A549 (cell line): ENCODE measurements at regions not wholly inside any gene's neighbourhood (a gene's known extent, or its start where the extent isn't known, plus 50 kb on each side); places are given as distances from the start of the nearest gene placed in this dataset.

Experiments used
- ATAC-seq, 2 experiments: fragments of 200-7000 bp in 1 of 2; fragments of >200 bp in 1 of 2; cut with Nextera tagmentation in 1 of 2; cut with Tn5 transposase in 1 of 2; 3 replicates each; pipeline versions ENCODE4 v1.8.0 to v1.9.1; 2018 to 2020; ENCODE audit warnings: mild to moderate bottlenecking in 1 of 2, moderate library complexity in 1 of 2
- CTCF ChIA-PET: fragments of 300-600 bp; sonication (Branson Sonifier 250); formaldehyde crosslinking; extraction: SDS; loops from one replicate; lab custom pipeline; 2021; ENCODE audit warnings: antibody characterized with exemption, inconsistent platforms; lab: Yijun Ruan, JAX
- POLR2A ChIA-PET: fragments of 350-600 bp; formaldehyde crosslinking; extraction: SDS; loops from one replicate; lab custom pipeline; 2021; ENCODE audit warnings: antibody characterized with exemption, inconsistent platforms; lab: Yijun Ruan, JAX
- DNase-seq, 2 experiments: peaks; one replicate each; pipeline versions ENCODE4 v3.0.0 to v3.0.0-alpha.2; 2011 to 2016; ENCODE audit warnings: low read depth in 1 of 2, low spot score in 1 of 2
- FAIRE-seq: peaks from 2 replicates; lab custom pipeline; 2011; peaks lifted over from hg19 to GRCh38; lab: Jason Lieb, UNC
- H3K27ac ChIP-seq, 2 experiments: fragments of >200 bp; sonication (Bioruptor Twin); formaldehyde crosslinking; 3 replicates each; pipeline ENCODE4 v1.5.1; 2016 to 2017
- H3K4me1 ChIP-seq: fragments of >200 bp; sonication (Bioruptor Twin); formaldehyde crosslinking; 3 replicates; pipeline ENCODE4 v1.6.1; 2016
- H3K4me2 ChIP-seq: fragments of >200 bp; sonication (Bioruptor Twin); formaldehyde crosslinking; 3 replicates; pipeline ENCODE4 v1.6.1; 2016
- H3K4me3 ChIP-seq: fragments of >200 bp; sonication (Bioruptor Twin); formaldehyde crosslinking; 3 replicates; pipeline ENCODE4 v1.5.1; 2016
- H3K9me3 ChIP-seq: fragments of >200 bp; sonication (Bioruptor Twin); formaldehyde crosslinking; 3 replicates; pipeline ENCODE4 v1.6.1; 2016
- ATOH8 ChIP-seq: fragments of 250-450 bp; sonication (Bioruptor Pico); IDR thresholded peaks from 2 replicates; pipeline ENCODE4 v1.5.0; 2020; ENCODE audit warnings: low read depth, mild to moderate bottlenecking, moderate library complexity
- CBX8 ChIP-seq: fragments of 200-600 bp; sonication (generic); IDR thresholded peaks from 2 replicates; pipeline ENCODE4 v1.6.1; 2016
- CEBPB ChIP-seq, 2 experiments: fragments of >200 bp in 1 of 2; sonication (Bioruptor Twin) in 1 of 2; formaldehyde crosslinking in 1 of 2; IDR thresholded peaks; 2 replicates each; pipeline ENCODE4 v1.6.1; 2012 to 2016
- CHD2 ChIP-seq: fragments of 150-350 bp; IDR thresholded peaks from 2 replicates; pipeline ENCODE4 v1.6.1; 2014; ENCODE audit warnings: low read length; ENCODE audit not compliant: partially characterized antibody
- ELK1 ChIP-seq: fragments of 150-350 bp; IDR thresholded peaks from 2 replicates; pipeline ENCODE4 v1.6.1; 2014; ENCODE audit warnings: low read depth, mild to moderate bottlenecking, low read length
- EP300 ChIP-seq, 2 experiments: fragments of >200 bp; sonication (Bioruptor Twin); formaldehyde crosslinking; IDR thresholded peaks; 2 replicates in 1 of 2; 3 replicates in 1 of 2; pipeline ENCODE4 v1.6.1; 2016 to 2017
- ESRRA ChIP-seq: fragments of 150-350 bp; IDR thresholded peaks from 2 replicates; pipeline ENCODE4 v1.6.1; 2014; ENCODE audit warnings: mild to moderate bottlenecking, low read length, borderline replicate concordance
- FOSB ChIP-seq: fragments of 250-450 bp; sonication (Bioruptor Pico); IDR thresholded peaks from 2 replicates; pipeline ENCODE4 v1.5.0; 2020; ENCODE audit warnings: mild to moderate bottlenecking, moderate library complexity
- FOSL2 ChIP-seq, 2 experiments: fragments of 450-650 bp in 1 of 2; fragments of >200 bp in 1 of 2; sonication (Bioruptor Twin) in 1 of 2; formaldehyde crosslinking; IDR thresholded peaks; 2 replicates each; pipeline versions ENCODE4 v1.5.0 to v1.6.1; 2016 to 2020; ENCODE audit warnings: mild to moderate bottlenecking in 1 of 2, moderate library complexity in 1 of 2
- HDAC2 ChIP-seq: fragments of 200-600 bp; sonication (generic); IDR thresholded peaks from 2 replicates; pipeline ENCODE4 v1.6.1; 2016
- HES2 ChIP-seq: fragments of >200 bp; sonication (Bioruptor Twin); formaldehyde crosslinking; IDR thresholded peaks from 2 replicates; pipeline ENCODE4 v1.6.1; 2016
- HOXA7 ChIP-seq: fragments of 250-450 bp; sonication (Bioruptor Pico); IDR thresholded peaks from 2 replicates; pipeline ENCODE4 v1.5.0; 2020; ENCODE audit warnings: mild to moderate bottlenecking, moderate library complexity
- KDM5A ChIP-seq: fragments of 200-600 bp; sonication (generic); IDR thresholded peaks from 2 replicates; pipeline ENCODE4 v1.6.1; 2016; ENCODE audit warnings: antibody characterized with exemption, mild to moderate bottlenecking
- MAX ChIP-seq: IDR thresholded peaks from 2 replicates; pipeline ENCODE4 v1.6.1; 2012
- MYC ChIP-seq: IDR thresholded peaks from 2 replicates; pipeline ENCODE4 v1.6.1; 2012; ENCODE audit warnings: mild to moderate bottlenecking, inconsistent platforms, low read length, improper control_type of control experiment, borderline replicate concordance
- NFE2L2 ChIP-seq: fragments of 150-350 bp; conservative IDR thresholded peaks from 2 replicates; pipeline ENCODE4 v1.6.1; 2014; ENCODE audit warnings: low read length
- NR3C1 ChIP-seq: fragments of >200 bp; sonication (Bioruptor Twin); formaldehyde crosslinking; IDR thresholded peaks from 3 replicates; pipeline ENCODE4 v1.6.1; 2017
- PBX3 ChIP-seq: IDR thresholded peaks from 2 replicates; pipeline ENCODE4 v1.6.1; 2012
- PHF8 ChIP-seq: fragments of 200-600 bp; sonication (generic); IDR thresholded peaks from 2 replicates; pipeline ENCODE4 v1.6.1; 2016; ENCODE audit warnings: low read depth, mild to moderate bottlenecking, antibody characterized with exemption, moderate library complexity, borderline replicate concordance
- POLR2A ChIP-seq: IDR thresholded peaks from 2 replicates; pipeline ENCODE4 v1.6.1; 2012; ENCODE audit warnings: mild to moderate bottlenecking, low read length
- POLR2AphosphoS2 ChIP-seq: conservative IDR thresholded peaks from 2 replicates; pipeline ENCODE4 v1.6.1; 2012; ENCODE audit warnings: low read length, improper control_type of control experiment, inconsistent platforms
- RARB ChIP-seq: fragments of 250-450 bp; sonication (Bioruptor Pico); IDR thresholded peaks from 2 replicates; pipeline ENCODE4 v1.8.0; 2021; ENCODE audit warnings: mild to moderate bottlenecking, moderate library complexity
- RCOR1 ChIP-seq: fragments of 150-350 bp; IDR thresholded peaks from 2 replicates; pipeline ENCODE4 v1.6.1; 2014; ENCODE audit warnings: antibody characterized with exemption, low read length, low read depth
- REST ChIP-seq: fragments of 200-600 bp; sonication (generic); IDR thresholded peaks from 2 replicates; pipeline ENCODE4 v1.6.1; 2016; ENCODE audit warnings: antibody characterized with exemption, mild to moderate bottlenecking, moderate library complexity
- TFCP2L1 ChIP-seq: fragments of 250-450 bp; sonication (Bioruptor Pico); IDR thresholded peaks from 2 replicates; pipeline ENCODE4 v1.5.0; 2021; ENCODE audit warnings: mild to moderate bottlenecking
- USF2 ChIP-seq: fragments of 450-650 bp; IDR thresholded peaks from 2 replicates; pipeline ENCODE4 v1.6.1; 2014; ENCODE audit warnings: antibody characterized with exemption
- ZC3H11A ChIP-seq: fragments of 450-650 bp; IDR thresholded peaks from 2 replicates; pipeline ENCODE4 v1.6.1; 2014; ENCODE audit warnings: antibody characterized with exemption, mild to moderate bottlenecking
- ZNF302 ChIP-seq: fragments of 250-450 bp; sonication (Bioruptor Pico); IDR thresholded peaks from 2 replicates; pipeline ENCODE4 v1.9.0; 2021; ENCODE audit warnings: inconsistent platforms, mild to moderate bottlenecking, moderate library complexity
- WGBS: methylation state at CpG from one replicate; pipeline ENCODE4 v1.1.6; 2017; ENCODE audit errors: missing lambda C conversion rate; 5-methylcytosine and 5-hydroxymethylcytosine counted together

- no peak for TF ChIP-seq MYC
- TF ChIP-seq, all 56 proteins: peak for 0
Observed at GRCh38 chr1:86218859-86219258, 62.3 kb upstream of the COL24A1 start (continued).

GRCh38 chr1:86214605-86215004 lies 58.0 kb upstream of the COL24A1 start:
- H3K4me1 ChIP-seq, result no peaks in the 10 kb centered on the region
- WGBS, result 86% methylated on average over 2 of the region's 2 CpGs
- ATAC-seq (no peak), FAIRE-seq (no peak), DNase-seq (no peak)
- no peaks in the 10 kb centered on the region for H3K9me3 ChIP-seq
- no peak overlapping the region for H3K4me2 ChIP-seq
- H3K27ac ChIP-seq, result no peak overlapping the region
- ChIA-PET CTCF (no interaction called here), POLR2A (no interaction called here)
- H3K4me3 ChIP-seq, result no peak overlapping the region
- TF ChIP-seq CEBPB (IDR thresholded peaks at IDR 0.05), result peak; percentile 47 to 66; a peak in 3 of 4 replicates
- no peak for TF ChIP-seq FOSL2 (IDR thresholded peaks at IDR 0.05)
- no peak for TF ChIP-seq FOSL2 (CRISPR knock-in tag; IDR thresholded peaks at IDR 0.05)
- TF ChIP-seq ESRRA, result no peak
- no peak for TF ChIP-seq CHD2
- TF ChIP-seq RARB (CRISPR knock-in tag), result no peak
- TF ChIP-seq POLR2AphosphoS2, result no peak
- no peak for TF ChIP-seq EP300 (IDR thresholded peaks at IDR 0.05)

GRCh38 chr1:86209346-86209745 lies 52.8 kb upstream of the COL24A1 start:
- no peak for DNase-seq
- ATAC-seq, result no peak
- Histone ChIP-seq H3K9me3 (no peaks in the 10 kb centered on the region), H3K4me1 (no peaks in the 10 kb centered on the region)
- WGBS, result 58% methylated on average over 4 of the region's 4 CpGs
- POLR2A ChIA-PET, result no interaction called here
- TF ChIP-seq HES2 (no peak), ZNF302 (no peak), HDAC2 (no peak), EP300 (IDR thresholded peaks at IDR 0.05) (no peak), MYC (no peak), POLR2A (no peak), FOSL2 (IDR thresholded peaks at IDR 0.05) (no peak), FOSL2 (CRISPR knock-in tag; IDR thresholded peaks at IDR 0.05) (no peak), NR3C1 (no peak), FOSB (no peak), HOXA7 (CRISPR knock-in tag) (no peak), ZC3H11A (no peak), CBX8 (no peak), ATOH8 (no peak), KDM5A (no peak), RCOR1 (no peak)
- TF ChIP-seq, all 56 proteins: peak for 0
- no peak for FAIRE-seq
- H3K4me3 ChIP-seq, result no peak overlapping the region
- H3K4me2 ChIP-seq, result no peak overlapping the region
- no peak overlapping the region for H3K27ac ChIP-seq
- CTCF ChIA-PET, result no interaction called here

- no peak for FAIRE-seq
- H3K27ac ChIP-seq, result no peak overlapping the region
- no peak overlapping the region for H3K4me3 ChIP-seq
- ChIA-PET CTCF (no interaction called here), POLR2A (no interaction called here)
- no peaks in the 10 kb centered on the region for H3K9me3 ChIP-seq
- no peak overlapping the region for H3K4me2 ChIP-seq
- 0% methylated on average over 1 of the region's 2 CpGs for WGBS
- ATAC-seq, result no peak
- peak in 1 of 2 experiments; percentile 4 for DNase-seq
- no peaks in the 10 kb centered on the region for H3K4me1 ChIP-seq
- TF ChIP-seq PHF8 (no peak), MAX (no peak), TFCP2L1 (CRISPR knock-in tag) (no peak), ZC3H11A (no peak), PBX3 (no peak), REST (no peak), USF2 (no peak), ELK1 (no peak), NFE2L2 (no peak)
Observed at GRCh38 chr1:86207323-86207722, 50.8 kb upstream of the COL24A1 start.
